ENCODE measurements at regions not wholly inside any gene's neighbourhood (a gene's known extent, or its start where the extent isn't known, plus 50 kb on each side); places are given as distances from the start of the nearest gene placed in this dataset.

DNA sequence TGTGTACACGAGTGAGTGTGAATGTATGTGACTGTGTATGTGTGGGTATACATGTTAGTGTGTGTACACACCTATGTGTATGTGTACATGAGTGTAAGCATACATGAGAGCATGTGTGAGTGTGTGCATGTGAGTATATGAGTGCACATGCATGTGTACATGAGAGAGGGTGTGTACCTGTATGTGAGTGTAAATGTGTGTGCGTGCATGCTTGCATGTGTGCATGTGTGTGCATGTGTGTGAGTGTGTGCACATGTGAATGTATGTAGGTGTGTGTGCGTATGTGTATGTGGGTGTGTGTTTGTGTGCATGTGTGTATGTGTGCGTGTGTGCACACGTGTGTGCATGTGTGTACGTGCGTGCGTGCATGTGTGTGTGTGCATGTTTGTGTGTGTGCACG, 183.4 kb downstream of the BMP7 start:
- TF ChIP-seq, protein P1, sequence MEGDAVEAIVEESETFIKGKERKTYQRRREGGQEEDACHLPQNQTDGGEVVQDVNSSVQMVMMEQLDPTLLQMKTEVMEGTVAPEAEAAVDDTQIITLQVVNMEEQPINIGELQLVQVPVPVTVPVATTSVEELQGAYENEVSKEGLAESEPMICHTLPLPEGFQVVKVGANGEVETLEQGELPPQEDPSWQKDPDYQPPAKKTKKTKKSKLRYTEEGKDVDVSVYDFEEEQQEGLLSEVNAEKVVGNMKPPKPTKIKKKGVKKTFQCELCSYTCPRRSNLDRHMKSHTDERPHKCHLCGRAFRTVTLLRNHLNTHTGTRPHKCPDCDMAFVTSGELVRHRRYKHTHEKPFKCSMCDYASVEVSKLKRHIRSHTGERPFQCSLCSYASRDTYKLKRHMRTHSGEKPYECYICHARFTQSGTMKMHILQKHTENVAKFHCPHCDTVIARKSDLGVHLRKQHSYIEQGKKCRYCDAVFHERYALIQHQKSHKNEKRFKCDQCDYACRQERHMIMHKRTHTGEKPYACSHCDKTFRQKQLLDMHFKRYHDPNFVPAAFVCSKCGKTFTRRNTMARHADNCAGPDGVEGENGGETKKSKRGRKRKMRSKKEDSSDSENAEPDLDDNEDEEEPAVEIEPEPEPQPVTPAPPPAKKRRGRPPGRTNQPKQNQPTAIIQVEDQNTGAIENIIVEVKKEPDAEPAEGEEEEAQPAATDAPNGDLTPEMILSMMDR (IDR thresholded peaks at IDR 0.05; ENCODE audit: unreplicated experiment): no peak
- no peak overlapping the region for H3K27ac Mint-ChIP-seq (ENCODE audit: low read depth, unreplicated experiment)
- intact Hi-C loops (cut with micrococcal nuclease): no loop called here

GRCh38 chr20:57086066-57086465, 180.4 kb downstream of the BMP7 start:
- H3K27ac Mint-ChIP-seq (ENCODE audit: low read depth, unreplicated experiment): no peak overlapping the region
- peaks cover 35% of the 10 kb centered on the region for H3K27me3 Mint-ChIP-seq (ENCODE audit: insufficient read depth, unreplicated experiment)
- no peak overlapping the region for H3K4me3 Mint-ChIP-seq (ENCODE audit: unreplicated experiment)
- no peaks in the 10 kb centered on the region for H3K4me1 Mint-ChIP-seq (ENCODE audit: insufficient read depth, unreplicated experiment)
- no peaks in the 10 kb centered on the region for H3K9me3 Mint-ChIP-seq (ENCODE audit: unreplicated experiment)
- TF ChIP-seq, protein P1 (IDR thresholded peaks at IDR 0.05; ENCODE audit: unreplicated experiment): no peak
- CTCF ChIA-PET: interaction anchor here (0.6 to 15.7 kb wide), 5 partner anchors 9 to 509 kb away, joined by 4 to 485 read pairs (median 7); partner anchors contain the start of gene RAE1
- no TSS peak for BruUV-seq (replicated peaks)
- POLR2A ChIA-PET: interaction anchor here (1.5 to 1.9 kb wide), 2 partner anchors 241 to 264 kb away, joined by 3 to 8 read pairs; no protein-coding TSS in a partner anchor
- no peak for DNase-seq (ENCODE audit: unreplicated experiment)
- intact Hi-C loops (cut with micrococcal nuclease): no loop called here
- no peaks in the 10 kb centered on the region for H3K36me3 Mint-ChIP-seq (ENCODE audit: insufficient read depth, unreplicated experiment)

More for the DNA sequence above, 183.4 kb downstream of the BMP7 start:
- ChIA-PET CTCF (no interaction called here), POLR2A (no interaction called here)
- Mint-ChIP-seq H3K4me1 (ENCODE audit: insufficient read depth, unreplicated experiment) (no peaks in the 10 kb centered on the region), H3K4me3 (ENCODE audit: unreplicated experiment) (no peak overlapping the region), H3K27me3 (ENCODE audit: insufficient read depth, unreplicated experiment) (peaks cover 29% of the 10 kb centered on the region), H3K36me3 (ENCODE audit: insufficient read depth, unreplicated experiment) (no peaks in the 10 kb centered on the region), H3K9me3 (ENCODE audit: unreplicated experiment) (peaks cover 6% of the 10 kb centered on the region)
- no peak for DNase-seq (ENCODE audit: unreplicated experiment)
- no TSS peak for BruUV-seq (replicated peaks)

GRCh38 chr20:57087102-57087501, 179.3 kb downstream of the BMP7 start:
- no peaks in the 10 kb centered on the region for H3K9me3 Mint-ChIP-seq (ENCODE audit: unreplicated experiment)
- DNase-seq (ENCODE audit: unreplicated experiment): no peak
- peaks cover 2% of the 10 kb centered on the region for H3K4me1 Mint-ChIP-seq (ENCODE audit: insufficient read depth, unreplicated experiment)
- TF ChIP-seq, protein P1 (IDR thresholded peaks at IDR 0.05; ENCODE audit: unreplicated experiment): no peak
- no peak overlapping the region for H3K27ac Mint-ChIP-seq (ENCODE audit: low read depth, unreplicated experiment)
- H3K36me3 Mint-ChIP-seq (ENCODE audit: insufficient read depth, unreplicated experiment): no peaks in the 10 kb centered on the region
- no peak overlapping the region for H3K4me3 Mint-ChIP-seq (ENCODE audit: unreplicated experiment)
- intact Hi-C loops (cut with micrococcal nuclease): no loop called here
- H3K27me3 Mint-ChIP-seq (ENCODE audit: insufficient read depth, unreplicated experiment): peaks cover 32% of the 10 kb centered on the region
- BruUV-seq (replicated peaks): no TSS peak
- CTCF ChIA-PET: interaction anchor here (0.6 to 15.7 kb wide), 20 partner anchors 9 to 839 kb away, joined by 3 to 485 read pairs (median 4); partner anchors contain the start of genes MC3R, RAE1 and SPO11
- POLR2A ChIA-PET: interaction anchor here (1.2 to 1.9 kb wide), 2 partner anchors 254 to 263 kb away, joined by 3 to 8 read pairs; no protein-coding TSS in a partner anchor

DNA sequence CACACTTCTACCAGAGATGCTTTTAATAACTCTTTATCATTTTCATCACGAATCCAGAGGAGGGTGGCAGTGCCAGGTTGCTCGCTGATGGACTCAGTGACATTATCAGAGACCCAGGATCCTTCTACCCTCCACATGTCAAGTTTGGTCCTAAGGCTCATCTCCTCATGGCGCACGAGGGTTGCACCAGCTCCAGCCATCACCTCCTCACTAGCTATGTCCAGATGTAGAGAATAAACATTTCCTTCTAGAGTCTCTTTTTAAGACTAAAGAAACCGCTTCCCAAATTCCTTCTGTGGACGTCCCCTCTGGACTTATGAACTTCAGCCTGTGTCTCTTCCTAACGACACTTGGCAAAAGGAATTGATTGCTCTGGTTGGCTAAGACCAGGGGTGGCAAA, 178.7 kb downstream of the BMP7 start:
- ChIA-PET CTCF (interaction anchor here (0.6 to 15.7 kb wide), 15 partner anchors 9 to 839 kb away, joined by 3 to 485 read pairs (median 4); partner anchors contain the start of genes MC3R and RAE1), POLR2A (interaction anchor here (1.2 to 1.9 kb wide), 3 partner anchors 252 to 262 kb away, joined by 3 to 8 read pairs (median 5); no protein-coding TSS in a partner anchor)
- peaks cover 7% of the 10 kb centered on the region for H3K4me1 Mint-ChIP-seq (ENCODE audit: insufficient read depth, unreplicated experiment)
- intact Hi-C loops (cut with micrococcal nuclease): no loop called here
- H3K27me3 Mint-ChIP-seq (ENCODE audit: insufficient read depth, unreplicated experiment): peaks cover 26% of the 10 kb centered on the region
- no peak overlapping the region for H3K27ac Mint-ChIP-seq (ENCODE audit: low read depth, unreplicated experiment)
- TF ChIP-seq, protein P1 (IDR thresholded peaks at IDR 0.05; ENCODE audit: unreplicated experiment): no peak
- H3K9me3 Mint-ChIP-seq (ENCODE audit: unreplicated experiment): no peaks in the 10 kb centered on the region
- H3K4me3 Mint-ChIP-seq (ENCODE audit: unreplicated experiment): no peak overlapping the region
- no peak for DNase-seq (ENCODE audit: unreplicated experiment)
- BruUV-seq (replicated peaks): no TSS peak
- no peaks in the 10 kb centered on the region for H3K36me3 Mint-ChIP-seq (ENCODE audit: insufficient read depth, unreplicated experiment)
